ENCODE measurements at regions not wholly inside any gene's neighbourhood (a gene's known extent, or its start where the extent isn't known, plus 50 kb on each side); places are given as distances from the start of the nearest gene placed in this dataset.
"Not testable (repeated sequence)": the region's sequence is repeated elsewhere in the genome, so short reads cannot be mapped to it uniquely, and the experiment has no call there.

GRCh38 chr3:174533286-174533685 is 325.8 kb upstream of the NAALADL2 start:
- POLR2A ChIA-PET, result no interaction called here
- CTCF ChIA-PET, result no interaction called here

GRCh38 chr3:174536319-174536718 is 322.8 kb upstream of the NAALADL2 start:
- ChIA-PET POLR2A (no interaction called here), CTCF (no interaction called here)

- ChIA-PET CTCF (no interaction called here), POLR2A (no interaction called here)
These were observed 321.0 kb upstream of the NAALADL2 start for GRCh38 chr3:174538151-174538550.

- ChIA-PET POLR2A (no interaction called here), CTCF (no interaction called here)
These were observed 318.8 kb upstream of the NAALADL2 start for GRCh38 chr3:174540116-174540908.

- CTCF ChIA-PET, result no interaction called here
- POLR2A ChIA-PET, result no interaction called here
These were observed 317.3 kb upstream of the NAALADL2 start for GRCh38 chr3:174541708-174542315.

- ChIA-PET CTCF (no interaction called here), POLR2A (no interaction called here)
These were observed 311.2 kb upstream of the NAALADL2 start for GRCh38 chr3:174547801-174548435.

GRCh38 chr3:174548841-174549623 is 310.1 kb upstream of the NAALADL2 start:
- ChIA-PET CTCF (no interaction called here), POLR2A (no interaction called here)

GRCh38 chr3:174581558-174581957 is 277.6 kb upstream of the NAALADL2 start:
- POLR2A ChIA-PET, result no interaction called here
- CTCF ChIA-PET, result no interaction called here

GRCh38 chr3:174583396-174583795 is 275.7 kb upstream of the NAALADL2 start:
- ChIA-PET POLR2A (no interaction called here), CTCF (no interaction called here)

GRCh38 chr3:174587137-174587536 is 272.0 kb upstream of the NAALADL2 start:
- POLR2A ChIA-PET, CTCF ChIA-PET: not testable (repeated sequence)

GRCh38 chr3:174596447-174596982 is 262.6 kb upstream of the NAALADL2 start:
- POLR2A ChIA-PET, result no interaction called here
- CTCF ChIA-PET, result no interaction called here

- POLR2A ChIA-PET, result interaction anchor here (0.6 kb wide), 1 partner anchor 38 kb away, joined by 8 read pairs; no protein-coding TSS in a partner anchor
- CTCF ChIA-PET, result no interaction called here
These were observed 260.2 kb upstream of the NAALADL2 start for GRCh38 chr3:174598885-174599439.

GRCh38 chr3:174613173-174613572 is 246.0 kb upstream of the NAALADL2 start:
- ChIA-PET POLR2A (no interaction called here), CTCF (no interaction called here)

GRCh38 chr3:174614036-174614435 is 245.1 kb upstream of the NAALADL2 start:
- ChIA-PET CTCF (no interaction called here), POLR2A (no interaction called here)

GRCh38 chr3:174618368-174619080 is 240.6 kb upstream of the NAALADL2 start:
- CTCF ChIA-PET, result no interaction called here
- POLR2A ChIA-PET, result no interaction called here

- ChIA-PET CTCF (no interaction called here), POLR2A (no interaction called here)
These were observed 239.9 kb upstream of the NAALADL2 start for GRCh38 chr3:174619239-174619638.

- POLR2A ChIA-PET, result no interaction called here
- CTCF ChIA-PET, result no interaction called here
These were observed 239.0 kb upstream of the NAALADL2 start for GRCh38 chr3:174620138-174620537.

- CTCF ChIA-PET, result no interaction called here
- POLR2A ChIA-PET, result no interaction called here
These were observed 238.2 kb upstream of the NAALADL2 start for GRCh38 chr3:174620855-174621472.

GRCh38 chr3:174633342-174633741 is 225.8 kb upstream of the NAALADL2 start:
- ChIA-PET POLR2A (no interaction called here), CTCF (no interaction called here)

All from activated CD8-positive, alpha-beta memory T cell treated with anti-CD3 and anti-CD28 coated beads for 36 hours (primary cell).